ENCODE measurements at regions not wholly inside any gene's neighbourhood (a gene's known extent, or its start where the extent isn't known, plus 50 kb on each side); places are given as distances from the start of the nearest gene placed in this dataset.

GRCh38 chr1:192943522-192943921 is 115.6 kb downstream of the UCHL5 start:
- peak overlapping the region in 3 of 4 donors; percentile 15 to 52 (median 38) for H3K27ac ChIP-seq
- H3K36me3 ChIP-seq = no peaks in the 10 kb centered on the region
- no peak overlapping the region for H3K4me3 ChIP-seq
- no peak for TF ChIP-seq CTCF (IDR thresholded peaks at IDR 0.05)
- TF ChIP-seq POLR2AphosphoS5 (IDR thresholded peaks at IDR 0.05) = no peak
- no peak for TF ChIP-seq POLR2A (IDR thresholded peaks at IDR 0.05)
- no peak for TF ChIP-seq EP300 (IDR thresholded peaks at IDR 0.05)
- peaks cover 0 to 14% (median 0%) of the 10 kb centered on the region in 4 donors for H3K4me1 ChIP-seq
- DNase-seq = no peak
- intact Hi-C loops (cut with DNase I) = no loop called here
- 68 to 74% methylated on average over 1 of the region's 1 CpG for WGBS, 2 donors
- no peaks in the 10 kb centered on the region for H3K9me3 ChIP-seq
- no peaks in the 10 kb centered on the region for H3K27me3 ChIP-seq

- no peaks in the 10 kb centered on the region for H3K9me3 ChIP-seq
- TF ChIP-seq POLR2AphosphoS5 (IDR thresholded peaks at IDR 0.05) (no peak), CTCF (IDR thresholded peaks at IDR 0.05) (no peak), POLR2A (IDR thresholded peaks at IDR 0.05) (no peak), EP300 (IDR thresholded peaks at IDR 0.05) (no peak)
- H3K27ac ChIP-seq = no peak overlapping the region
- WGBS, 2 donors = 85 to 92% methylated on average over 5 of the region's 5 CpGs
- no peak for DNase-seq
- peaks cover 0 to 14% (median 0%) of the 10 kb centered on the region in 4 donors for H3K4me1 ChIP-seq
- no peaks in the 10 kb centered on the region for H3K27me3 ChIP-seq
- no peak overlapping the region for H3K4me3 ChIP-seq
- H3K36me3 ChIP-seq = no peaks in the 10 kb centered on the region
- intact Hi-C loops (cut with DNase I) = no loop called here
Measured at GRCh38 chr1:192945390-192946130, 113.6 kb downstream of the UCHL5 start.

- DNase-seq = no peak
- TF ChIP-seq POLR2A (IDR thresholded peaks at IDR 0.05) (no peak), CTCF (IDR thresholded peaks at IDR 0.05) (no peak), EP300 (IDR thresholded peaks at IDR 0.05) (no peak), POLR2AphosphoS5 (IDR thresholded peaks at IDR 0.05) (no peak)
- Histone ChIP-seq H3K4me1 (peaks cover 0 to 24% (median 20%) of the 10 kb centered on the region in 4 donors), H3K4me3 (no peak overlapping the region), H3K27me3 (no peaks in the 10 kb centered on the region), H3K27ac (no peak overlapping the region), H3K9me3 (no peaks in the 10 kb centered on the region), H3K36me3 (no peaks in the 10 kb centered on the region)
- intact Hi-C loops (cut with DNase I) = loop anchor here (5.0 kb wide), 3 partner anchors 32 to 137 kb away; no protein-coding TSS in a partner anchor
- 92 to 93% methylated on average over 5 of the region's 5 CpGs for WGBS, 2 donors
Measured at GRCh38 chr1:192949783-192950182, 109.4 kb downstream of the UCHL5 start.

- no peak overlapping the region for H3K27ac ChIP-seq
- intact Hi-C loops (cut with DNase I) = loop anchor here (5.0 kb wide), 3 partner anchors 34 to 139 kb away; no protein-coding TSS in a partner anchor
- H3K27me3 ChIP-seq = no peaks in the 10 kb centered on the region
- 88 to 93% methylated on average over 3 of the region's 3 CpGs for WGBS, 2 donors
- H3K4me3 ChIP-seq = no peak overlapping the region
- TF ChIP-seq CTCF (IDR thresholded peaks at IDR 0.05) (no peak), POLR2A (IDR thresholded peaks at IDR 0.05) (no peak), EP300 (IDR thresholded peaks at IDR 0.05) (no peak), POLR2AphosphoS5 (IDR thresholded peaks at IDR 0.05) (no peak)
- peaks cover 0 to 24% (median 20%) of the 10 kb centered on the region in 4 donors for H3K4me1 ChIP-seq
- H3K9me3 ChIP-seq = no peaks in the 10 kb centered on the region
- no peak for DNase-seq
- no peaks in the 10 kb centered on the region for H3K36me3 ChIP-seq
Measured at GRCh38 chr1:192950926-192951325, 108.2 kb downstream of the UCHL5 start.

Measured in sigmoid colon (tissue), 6 donors.